ENCODE measurements at regions not wholly inside any gene's neighbourhood (a gene's known extent, or its start where the extent isn't known, plus 50 kb on each side); places are given as distances from the start of the nearest gene placed in this dataset.

GRCh38 chr1:48052923-48053291, 55.7 kb upstream of the TRABD2B start:
- TF ChIP-seq POLR2A (IDR thresholded peaks at IDR 0.05) (no peak), CTCF (IDR thresholded peaks at IDR 0.05) (no peak)

Data from upper lobe of left lung (tissue), 4 donors.